HCT116 (cell line): ENCODE measurements at regions not wholly inside any gene's neighbourhood (a gene's known extent, or its start where the extent isn't known, plus 50 kb on each side); places are given as distances from the start of the nearest gene placed in this dataset.

Experiments
- ATAC-seq: fragments of 200-7000 bp; cut with Tn5 transposase; 2 replicates; pipeline ENCODE4 v1.9.1; 2020; ENCODE audit warnings: mild to moderate bottlenecking, moderate library complexity
- BruUV-seq: library from RNA; stranded (reverse); fragments of 400-500 nt; replicated peaks from 2 replicates; lab custom pipeline; 2021; lab: Mats Ljungman, UMichigan
- CTCF ChIA-PET: fragments of 300-600 bp; sonication (Branson Sonifier 250); formaldehyde crosslinking; loops from one replicate; lab custom pipeline; 2021; ENCODE audit warnings: antibody characterized with exemption; lab: Charles Lee
- POLR2A ChIA-PET: fragments of 300-600, 350-600 bp; sonication (Branson Sonifier 250); formaldehyde crosslinking; loops from one replicate; lab custom pipeline; 2021; ENCODE audit warnings: antibody characterized with exemption; lab: Charles Lee
- RAD21 ChIA-PET, 2 experiments: fragments of 300-600 bp; sonication (Branson Sonifier 250); formaldehyde crosslinking; loops; one replicate each; lab custom pipeline; 2023; ENCODE audit warnings: low total read pairs in 2 of 2; ENCODE audit not compliant: uncharacterized antibody in 2 of 2, unreplicated experiment in 2 of 2, low non-redundant PET in 1 of 2; lab: Charles Lee
- DNase-seq: peaks from one replicate; pipeline ENCODE4 v3.0.0-alpha.2; 2010; ENCODE audit warnings: low read depth, low spot score
- H2AFZ ChIP-seq: fragments of 200-600 bp; shearing (Covaris generic), sonication (generic); 2 replicates; pipeline ENCODE4 v1.6.1; 2017; ENCODE audit warnings: low read depth, mixed run types, mixed read lengths, antibody characterized with exemption, low read length; ENCODE audit not compliant: poor library complexity, severe bottlenecking
- H3K27ac ChIP-seq: 2 replicates; pipeline ENCODE4 v1.5.1; 2012; ENCODE audit warnings: low read depth, low read length
- H3K27me3 ChIP-seq: fragments of 200-600 bp; sonication (generic); 2 replicates; pipeline ENCODE4 v1.6.1; 2016; ENCODE audit warnings: mixed run types, low read length, mixed read lengths; ENCODE audit not compliant: insufficient read depth
- H3K36me3 ChIP-seq, 2 experiments: fragments of 200-500 bp in 1 of 2; fragments of 200-600 bp in 1 of 2; sonication (Bioruptor generic) in 1 of 2; sonication (generic) in 1 of 2; 2 replicates each; pipeline versions ENCODE4 v1.5.1 to v1.6.1; 2014 to 2016; ENCODE audit warnings: low read length in 2 of 2, inconsistent platforms in 1 of 2, mixed read lengths in 1 of 2, mixed run types in 1 of 2; ENCODE audit not compliant: insufficient read depth in 2 of 2, control insufficient read depth in 1 of 2
- H3K4me1 ChIP-seq, 2 experiments: fragments of 200-600 bp in 1 of 2; sonication (generic) in 1 of 2; 2 replicates each; pipeline versions ENCODE4 v1.5.1 to v1.6.1; 2012 to 2017; ENCODE audit warnings: low read length in 2 of 2, inconsistent platforms in 1 of 2, mild to moderate bottlenecking in 1 of 2, mixed read lengths in 1 of 2, mixed run types in 1 of 2, moderate library complexity in 1 of 2; ENCODE audit not compliant: insufficient read depth in 2 of 2, control insufficient read depth in 1 of 2
- H3K4me2 ChIP-seq: fragments of 200-600 bp; sonication (generic); 2 replicates; pipeline ENCODE4 v1.6.1; 2017; ENCODE audit warnings: mixed run types, low read length, mixed read lengths
- H3K4me3 ChIP-seq, 2 experiments: fragments of 200-600 bp in 1 of 2; sonication (generic) in 1 of 2; replicated peaks in 1 of 2; 2 replicates each; pipeline ENCODE4 v1.5.1; 2011 to 2016; ENCODE audit warnings: low read length in 2 of 2, control low read depth in 1 of 2, low read depth in 1 of 2, mild to moderate bottlenecking in 1 of 2, mixed read lengths in 1 of 2, mixed run types in 1 of 2
- H3K79me2 ChIP-seq: fragments of 200-600 bp; sonication (generic); 2 replicates; pipeline ENCODE4 v1.6.1; 2017; ENCODE audit warnings: mild to moderate bottlenecking, mixed run types, low read length, moderate library complexity, mixed read lengths; ENCODE audit not compliant: insufficient read depth
- H3K9ac ChIP-seq: fragments of 200-600 bp; sonication (generic); 2 replicates; pipeline ENCODE4 v1.6.1; 2016; ENCODE audit warnings: low read length, mixed read lengths
- H3K9me2 ChIP-seq: fragments of 200-600 bp; sonication (generic), shearing (Covaris generic); 2 replicates; pipeline ENCODE4 v1.6.1; 2017; ENCODE audit warnings: mixed run types, mild to moderate bottlenecking, moderate library complexity; ENCODE audit not compliant: insufficient read depth
- H3K9me3 ChIP-seq, 2 experiments: fragments of 200-500 bp in 1 of 2; fragments of 200-600 bp in 1 of 2; sonication (Bioruptor generic) in 1 of 2; sonication (generic) in 1 of 2; 2 replicates each; pipeline ENCODE4 v1.6.1; 2014 to 2017; ENCODE audit warnings: low read length in 2 of 2, mixed read lengths in 2 of 2, inconsistent platforms in 1 of 2, low read depth in 1 of 2, mild to moderate bottlenecking in 1 of 2, mixed run types in 1 of 2, moderate library complexity in 1 of 2; ENCODE audit not compliant: control insufficient read depth in 1 of 2, insufficient read depth in 1 of 2
- H4K20me1 ChIP-seq: fragments of 200-600 bp; sonication (generic), shearing (Covaris generic); 2 replicates; pipeline ENCODE4 v1.6.1; 2017; ENCODE audit warnings: mixed run types, mild to moderate bottlenecking, moderate library complexity; ENCODE audit not compliant: insufficient read depth
- CEBPB ChIP-seq: IDR thresholded peaks from 2 replicates; pipeline ENCODE4 v1.6.1; 2012; ENCODE audit warnings: low read depth
- EGR1 ChIP-seq: IDR thresholded peaks from 2 replicates; pipeline ENCODE4 v1.6.1; 2012; ENCODE audit warnings: low read depth
- EZH2phosphoT487 ChIP-seq: fragments of 200-600 bp; IDR thresholded peaks from 2 replicates; pipeline ENCODE4 v1.6.1; 2018; ENCODE audit warnings: antibody characterized with exemption, borderline replicate concordance
- POLR2AphosphoS5 ChIP-seq: IDR thresholded peaks from 2 replicates; pipeline ENCODE4 v1.6.1; 2011; ENCODE audit warnings: mild to moderate bottlenecking, low read depth, low read length, moderate library complexity
- SIN3A ChIP-seq: IDR thresholded peaks from 2 replicates; pipeline ENCODE4 v1.6.1; 2012; ENCODE audit warnings: low read depth
- SRF ChIP-seq: IDR thresholded peaks from 2 replicates; pipeline ENCODE4 v1.6.1; 2012; ENCODE audit warnings: low read depth
- TCF7L2 ChIP-seq: IDR thresholded peaks from 2 replicates; pipeline ENCODE4 v1.7.0; 2011; ENCODE audit warnings: borderline replicate concordance, inconsistent platforms; ENCODE audit not compliant: insufficient read depth, insufficient read length; ENCODE audit errors: extremely low read depth
- YY1 ChIP-seq: IDR thresholded peaks from 2 replicates; pipeline ENCODE4 v1.6.1; 2011; ENCODE audit warnings: low read length, low read depth, moderate library complexity, mild to moderate bottlenecking; ENCODE audit not compliant: insufficient replicate concordance; ENCODE audit errors: extremely low read depth
- ZFX ChIP-seq: fragments of 450-650 bp; IDR thresholded peaks from 2 replicates; pipeline ENCODE4 v1.6.1; 2017
- ZNF274 ChIP-seq: fragments of 200-500 bp; sonication (Bioruptor generic); IDR thresholded peaks from 2 replicates; pipeline ENCODE4 v1.6.1; 2014; ENCODE audit warnings: mild to moderate bottlenecking, low read depth, low read length, inconsistent platforms
- intact Hi-C: fragments of 100-400 bp; cut with micrococcal nuclease; formaldehyde crosslinking; loops from 2 replicates; pipeline ENCODE4 v1.10.0; 2022
- TF ChIP-seq, protein P1 (sequence below): IDR thresholded peaks from 2 replicates; pipeline ENCODE4 v1.6.1; 2011; ENCODE audit warnings: mild to moderate bottlenecking, low read length, moderate library complexity; ENCODE audit not compliant: insufficient replicate concordance; ENCODE audit errors: extremely low read depth
- TF ChIP-seq, protein P2 (sequence below): IDR thresholded peaks from 2 replicates; pipeline ENCODE4 v1.6.1; 2012

- Histone ChIP-seq H2AFZ (no peak overlapping the region), H4K20me1 (no peaks in the 10 kb centered on the region), H3K9me3 (peaks cover 0 to 5% of the 10 kb centered on the region in 2 experiments; a peak in 2 of 4 replicates), H3K27ac (no peak overlapping the region), H3K27me3 (no peaks in the 10 kb centered on the region), H3K9me2 (no peaks in the 10 kb centered on the region), H3K79me2 (no peaks in the 10 kb centered on the region), H3K4me1 (no peaks in the 10 kb centered on the region), H3K36me3 (no peaks in the 10 kb centered on the region), H3K9ac (no peak overlapping the region), H3K4me3 (no peak overlapping the region), H3K4me2 (no peak overlapping the region)
- ChIA-PET POLR2A (no interaction called here), CTCF (no interaction called here), RAD21 (no interaction called here)
- ATAC-seq (no peak), DNase-seq (no peak)
- BruUV-seq, result no TSS peak
- TF ChIP-seq YY1 (no peak), EGR1 (no peak), ZNF274 (no peak), SRF (no peak)
- TF ChIP-seq, protein P1, sequence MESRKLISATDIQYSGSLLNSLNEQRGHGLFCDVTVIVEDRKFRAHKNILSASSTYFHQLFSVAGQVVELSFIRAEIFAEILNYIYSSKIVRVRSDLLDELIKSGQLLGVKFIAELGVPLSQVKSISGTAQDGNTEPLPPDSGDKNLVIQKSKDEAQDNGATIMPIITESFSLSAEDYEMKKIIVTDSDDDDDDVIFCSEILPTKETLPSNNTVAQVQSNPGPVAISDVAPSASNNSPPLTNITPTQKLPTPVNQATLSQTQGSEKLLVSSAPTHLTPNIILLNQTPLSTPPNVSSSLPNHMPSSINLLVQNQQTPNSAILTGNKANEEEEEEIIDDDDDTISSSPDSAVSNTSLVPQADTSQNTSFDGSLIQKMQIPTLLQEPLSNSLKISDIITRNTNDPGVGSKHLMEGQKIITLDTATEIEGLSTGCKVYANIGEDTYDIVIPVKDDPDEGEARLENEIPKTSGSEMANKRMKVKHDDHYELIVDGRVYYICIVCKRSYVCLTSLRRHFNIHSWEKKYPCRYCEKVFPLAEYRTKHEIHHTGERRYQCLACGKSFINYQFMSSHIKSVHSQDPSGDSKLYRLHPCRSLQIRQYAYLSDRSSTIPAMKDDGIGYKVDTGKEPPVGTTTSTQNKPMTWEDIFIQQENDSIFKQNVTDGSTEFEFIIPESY, result no peak
- intact Hi-C loops, result no loop called here
Observed at GRCh38 chr13:76123548-76123947, 487.4 kb downstream of the LMO7 start.

GRCh38 chr13:76116751-76117360, 480.7 kb downstream of the LMO7 start:
- H3K79me2 ChIP-seq, result no peaks in the 10 kb centered on the region
- H3K27me3 ChIP-seq, result no peaks in the 10 kb centered on the region
- POLR2A ChIA-PET, result no interaction called here
- no peak overlapping the region for H2AFZ ChIP-seq
- H3K36me3 ChIP-seq, result no peaks in the 10 kb centered on the region
- H3K9ac ChIP-seq, result no peak overlapping the region
- H3K27ac ChIP-seq, result no peak overlapping the region
- BruUV-seq, result no TSS peak
- H3K9me3 ChIP-seq, result no peaks in the 10 kb centered on the region
- H4K20me1 ChIP-seq, result no peaks in the 10 kb centered on the region
- intact Hi-C loops, result no loop called here
- ATAC-seq (no peak), DNase-seq (no peak)
- no peaks in the 10 kb centered on the region for H3K9me2 ChIP-seq
- H3K4me1 ChIP-seq, result no peaks in the 10 kb centered on the region
- no peak overlapping the region for H3K4me2 ChIP-seq
- H3K4me3 ChIP-seq, result no peak overlapping the region
- RAD21 ChIA-PET, result no interaction called here
- CTCF ChIA-PET, result no interaction called here
- TF ChIP-seq EZH2phosphoT487 (no peak), ZFX (no peak), SIN3A (no peak), CEBPB (no peak), TCF7L2 (no peak), ZNF274 (no peak), POLR2AphosphoS5 (no peak)
- TF ChIP-seq, protein P2, sequence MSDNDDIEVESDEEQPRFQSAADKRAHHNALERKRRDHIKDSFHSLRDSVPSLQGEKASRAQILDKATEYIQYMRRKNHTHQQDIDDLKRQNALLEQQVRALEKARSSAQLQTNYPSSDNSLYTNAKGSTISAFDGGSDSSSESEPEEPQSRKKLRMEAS, result no peak
- TF ChIP-seq, protein P1, result no peak
